ENCODE measurements at regions not wholly inside any gene's neighbourhood (a gene's known extent, or its start where the extent isn't known, plus 50 kb on each side); places are given as distances from the start of the nearest gene placed in this dataset.
A peak's percentile ranks its signal among the peaks of the same experiment; 100 is the strongest.

GRCh38 chr3:27570421-27571106, 86.4 kb upstream of the SLC4A7 start:
- ATAC-seq (no peak), DNase-seq (no peak)
- intact Hi-C loops (cut with DNase I, micrococcal nuclease): no loop called here
- TF ChIP-seq CTCF (IDR thresholded peaks at IDR 0.05): no peak
- no peaks in the 10 kb centered on the region for H3K9me3 ChIP-seq
- no peaks in the 10 kb centered on the region for H3K36me3 ChIP-seq (ENCODE audit: low read depth)
- H3K4me3 ChIP-seq: no peak overlapping the region
- H3K4me1 ChIP-seq (ENCODE audit: low read depth): peaks cover 4% of the 10 kb centered on the region

GRCh38 chr3:27568393-27568792, 84.2 kb upstream of the SLC4A7 start:
- Histone ChIP-seq H3K4me1 (ENCODE audit: low read depth) (peaks cover 4% of the 10 kb centered on the region), H3K4me3 (no peak overlapping the region), H3K9me3 (no peaks in the 10 kb centered on the region), H3K36me3 (ENCODE audit: low read depth) (no peaks in the 10 kb centered on the region)
- peak; percentile 37 for ATAC-seq
- intact Hi-C loops (cut with DNase I, micrococcal nuclease): no loop called here
- DNase-seq: peak in 2 of 3 donors; percentile 41 to 49
- no peak for TF ChIP-seq CTCF (IDR thresholded peaks at IDR 0.05)

GRCh38 chr3:27567251-27567650, 83.1 kb upstream of the SLC4A7 start:
- peak; percentile 78 for ATAC-seq
- no peak overlapping the region for H3K4me3 ChIP-seq
- peaks cover 4% of the 10 kb centered on the region for H3K4me1 ChIP-seq (ENCODE audit: low read depth)
- H3K36me3 ChIP-seq (ENCODE audit: low read depth): no peaks in the 10 kb centered on the region
- intact Hi-C loops (cut with DNase I, micrococcal nuclease): no loop called here
- DNase-seq: peak in 1 of 3 donors; percentile 20
- no peaks in the 10 kb centered on the region for H3K9me3 ChIP-seq
- TF ChIP-seq CTCF (IDR thresholded peaks at IDR 0.05): no peak

GRCh38 chr3:27565201-27565852, 81.1 kb upstream of the SLC4A7 start:
- no peaks in the 10 kb centered on the region for H3K9me3 ChIP-seq
- no peaks in the 10 kb centered on the region for H3K36me3 ChIP-seq (ENCODE audit: low read depth)
- TF ChIP-seq CTCF (IDR thresholded peaks at IDR 0.05): no peak
- intact Hi-C loops (cut with DNase I, micrococcal nuclease): no loop called here
- no peak overlapping the region for H3K4me3 ChIP-seq
- no peak for ATAC-seq
- H3K4me1 ChIP-seq (ENCODE audit: low read depth): peaks cover 4% of the 10 kb centered on the region
- no peak for DNase-seq

- no peak overlapping the region for H3K4me3 ChIP-seq
- peaks cover 4% of the 10 kb centered on the region for H3K4me1 ChIP-seq (ENCODE audit: low read depth)
- intact Hi-C loops (cut with DNase I, micrococcal nuclease): no loop called here
- TF ChIP-seq CTCF (IDR thresholded peaks at IDR 0.05): no peak
- ATAC-seq: no peak
- H3K9me3 ChIP-seq: no peaks in the 10 kb centered on the region
- no peaks in the 10 kb centered on the region for H3K36me3 ChIP-seq (ENCODE audit: low read depth)
- no peak for DNase-seq
These were observed 77.4 kb upstream of the SLC4A7 start for GRCh38 chr3:27561576-27561975.
